ENCODE measurements at regions not wholly inside any gene's neighbourhood (a gene's known extent, or its start where the extent isn't known, plus 50 kb on each side); places are given as distances from the start of the nearest gene placed in this dataset.

DNA sequence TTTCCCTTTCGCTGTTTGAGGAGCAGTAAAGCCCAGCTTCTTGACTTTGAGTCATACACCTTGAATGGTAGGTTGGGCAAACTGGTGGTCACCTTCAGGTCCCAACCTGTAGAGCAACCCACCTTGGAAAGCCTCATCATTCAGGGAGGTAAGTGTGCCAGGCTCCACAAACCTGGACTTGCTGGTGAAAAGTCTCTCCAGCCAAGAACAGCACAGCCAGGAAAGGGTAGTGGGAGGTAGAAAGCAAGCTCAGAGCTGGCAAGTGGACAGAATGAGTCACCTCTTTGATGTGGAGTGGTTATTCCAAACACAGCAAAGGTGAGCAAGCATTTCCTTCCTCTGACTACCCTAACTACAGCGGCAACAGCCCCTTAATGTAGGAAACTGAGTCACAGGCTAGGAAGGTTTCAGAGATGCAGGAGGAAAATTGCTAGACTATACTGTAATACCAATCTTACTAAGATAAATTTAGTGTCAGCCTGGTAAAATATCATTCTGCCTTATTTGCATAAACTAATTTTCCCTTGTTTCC, 117.5 kb upstream of the MTAP start:
- Histone ChIP-seq H3K36me3 (ENCODE audit: control insufficient read depth, insufficient read depth, low read length) (no peaks in the 10 kb centered on the region), H3K27me3 (replicated peaks; ENCODE audit: control insufficient read depth, insufficient read depth, low read length) (no peaks in the 10 kb centered on the region), H3K4me3 (replicated peaks; ENCODE audit: low read depth, low read length) (no peak overlapping the region)
- TF ChIP-seq CTCF (IDR thresholded peaks at IDR 0.05; ENCODE audit: insufficient read depth, low read length, poor library complexity, severe bottlenecking): no peak
- no peak for DNase-seq (ENCODE audit: extremely low read depth, insufficient read length)

GRCh38 chr9:21685502-21685901, 116.9 kb upstream of the MTAP start:
- TF ChIP-seq CTCF (IDR thresholded peaks at IDR 0.05; ENCODE audit: insufficient read depth, low read length, poor library complexity, severe bottlenecking): no peak
- Histone ChIP-seq H3K36me3 (ENCODE audit: control insufficient read depth, insufficient read depth, low read length) (no peaks in the 10 kb centered on the region), H3K27me3 (replicated peaks; ENCODE audit: control insufficient read depth, insufficient read depth, low read length) (no peaks in the 10 kb centered on the region), H3K4me3 (replicated peaks; ENCODE audit: low read depth, low read length) (no peak overlapping the region)
- no peak for DNase-seq (ENCODE audit: extremely low read depth, insufficient read length)

- H3K36me3 ChIP-seq (ENCODE audit: control insufficient read depth, insufficient read depth, low read length): no peaks in the 10 kb centered on the region
- H3K4me3 ChIP-seq (replicated peaks; ENCODE audit: low read depth, low read length): no peak overlapping the region
- DNase-seq (ENCODE audit: extremely low read depth, insufficient read length): no peak
- no peak for TF ChIP-seq CTCF (IDR thresholded peaks at IDR 0.05; ENCODE audit: insufficient read depth, low read length, poor library complexity, severe bottlenecking)
- H3K27me3 ChIP-seq (replicated peaks; ENCODE audit: control insufficient read depth, insufficient read depth, low read length): no peaks in the 10 kb centered on the region
Measured at GRCh38 chr9:21686738-21687137, 115.7 kb upstream of the MTAP start.

DNA sequence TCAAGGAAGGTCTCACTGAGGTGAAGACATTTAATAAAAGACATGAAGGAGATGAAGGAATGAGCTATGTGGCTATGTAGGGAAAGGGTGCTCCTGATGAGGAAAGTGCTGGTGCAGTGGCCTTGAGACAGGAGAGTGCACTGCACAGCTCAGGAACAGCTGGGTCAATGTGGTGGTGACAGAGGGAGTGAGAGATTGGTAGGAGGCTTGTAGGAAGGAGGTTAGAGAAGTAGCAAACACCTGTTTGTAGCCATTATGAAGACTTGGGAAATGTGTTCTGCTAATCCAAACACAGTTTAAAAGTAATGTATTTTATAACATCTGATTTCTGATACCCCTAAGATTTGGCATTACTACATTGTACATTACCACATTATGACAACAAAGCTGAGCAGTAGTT, 115.1 kb upstream of the MTAP start:
- no peak for TF ChIP-seq CTCF (IDR thresholded peaks at IDR 0.05; ENCODE audit: insufficient read depth, low read length, poor library complexity, severe bottlenecking)
- Histone ChIP-seq H3K36me3 (ENCODE audit: control insufficient read depth, insufficient read depth, low read length) (no peaks in the 10 kb centered on the region), H3K27me3 (replicated peaks; ENCODE audit: control insufficient read depth, insufficient read depth, low read length) (no peaks in the 10 kb centered on the region), H3K4me3 (replicated peaks; ENCODE audit: low read depth, low read length) (no peak overlapping the region)
- DNase-seq (ENCODE audit: extremely low read depth, insufficient read length): no peak

DNA sequence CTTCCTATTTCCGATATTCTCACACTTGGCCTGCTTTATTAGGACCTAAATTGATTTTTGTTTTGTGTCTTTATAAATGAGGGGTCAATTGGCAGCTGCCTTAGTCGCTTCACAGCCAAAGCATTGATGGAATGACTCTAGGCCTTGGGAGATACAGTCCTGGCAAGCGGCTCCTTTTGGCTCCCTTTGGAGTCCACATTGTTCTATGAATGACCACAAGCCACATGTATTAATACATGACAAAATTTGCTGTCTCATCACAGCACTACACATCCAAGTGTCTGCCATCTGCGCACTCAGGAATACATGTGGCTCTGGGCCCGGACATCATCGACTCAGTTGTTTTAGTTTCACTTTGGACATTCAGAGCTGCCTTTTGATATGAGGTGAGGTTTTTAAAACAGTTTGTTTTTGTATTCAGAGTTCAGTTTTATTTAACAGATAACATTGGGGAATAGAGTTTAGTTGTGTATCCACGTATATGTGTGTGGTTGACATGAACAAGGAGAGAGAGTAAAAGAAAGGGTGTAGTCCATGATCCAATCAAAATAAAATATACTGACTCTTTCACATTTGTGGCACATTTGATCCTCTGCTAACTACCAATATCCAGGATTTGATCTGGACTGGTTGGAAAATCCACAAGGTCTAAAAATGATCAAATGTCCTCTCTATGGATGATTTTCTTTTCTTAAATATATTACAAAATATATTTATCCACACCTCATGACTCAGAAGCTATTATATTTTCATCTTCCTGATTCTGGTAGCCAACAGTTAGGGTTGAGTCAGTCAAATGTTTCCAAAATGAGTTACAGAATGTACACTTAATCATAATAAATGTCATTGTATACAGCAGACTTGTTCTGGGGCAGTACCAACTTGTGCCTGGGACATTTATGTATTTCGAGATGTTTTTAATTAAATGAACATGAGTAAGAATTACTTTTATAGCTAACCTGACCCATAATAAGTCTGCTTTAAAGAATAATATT, 114.0 kb upstream of the MTAP start:
- TF ChIP-seq CTCF (IDR thresholded peaks at IDR 0.05; ENCODE audit: insufficient read depth, low read length, poor library complexity, severe bottlenecking): no peak
- H3K4me3 ChIP-seq (replicated peaks; ENCODE audit: low read depth, low read length): no peak overlapping the region
- H3K27me3 ChIP-seq (replicated peaks; ENCODE audit: control insufficient read depth, insufficient read depth, low read length): no peaks in the 10 kb centered on the region
- no peaks in the 10 kb centered on the region for H3K36me3 ChIP-seq (ENCODE audit: control insufficient read depth, insufficient read depth, low read length)
- no peak for DNase-seq (ENCODE audit: extremely low read depth, insufficient read length)

Data from GM06990 (cell line).